MCF 10A (cell line): ENCODE measurements at regions not wholly inside any gene's neighbourhood (a gene's known extent, or its start where the extent isn't known, plus 50 kb on each side); places are given as distances from the start of the nearest gene placed in this dataset.

Source experiments
- BruUV-seq: library from RNA; stranded (reverse); fragments of 400-500 nt; replicated peaks from 2 replicates; lab custom pipeline; 2021; lab: Mats Ljungman, UMichigan
- CTCF ChIA-PET: fragments of 300-600 bp; sonication (Branson Sonifier 250); formaldehyde crosslinking; extraction: SDS; loops from one replicate; lab custom pipeline; 2021; ENCODE audit warnings: antibody characterized with exemption, inconsistent platforms; lab: Yijun Ruan, JAX
- POLR2A ChIA-PET: fragments of 300-600, 350-650 bp; sonication (Branson Sonifier 250); formaldehyde crosslinking; extraction: SDS; loops from one replicate; lab custom pipeline; 2020; ENCODE audit warnings: antibody characterized with exemption, inconsistent platforms; lab: Yijun Ruan, JAX
- DNase-seq: peaks from one replicate; pipeline ENCODE4 v3.0.0-alpha.2; 2018; ENCODE audit not compliant: unreplicated experiment
- H3K27ac Mint-ChIP-seq: one replicate; pipeline ENCODE4 v1.8.0; 2022; ENCODE audit warnings: mild to moderate bottlenecking, low read depth, mixed read lengths; ENCODE audit not compliant: unreplicated experiment
- H3K27me3 Mint-ChIP-seq: one replicate; pipeline ENCODE4 v1.8.0; 2022; ENCODE audit warnings: mixed read lengths; ENCODE audit not compliant: insufficient read depth, unreplicated experiment
- H3K36me3 Mint-ChIP-seq: one replicate; pipeline ENCODE4 v1.8.0; 2022; ENCODE audit warnings: mild to moderate bottlenecking, moderate library complexity, mixed read lengths; ENCODE audit not compliant: insufficient read depth, unreplicated experiment
- H3K4me1 Mint-ChIP-seq: one replicate; pipeline ENCODE4 v1.8.0; 2022; ENCODE audit warnings: mixed read lengths; ENCODE audit not compliant: insufficient read depth, unreplicated experiment
- H3K4me3 Mint-ChIP-seq: one replicate; pipeline ENCODE4 v1.8.0; 2022; ENCODE audit warnings: mild to moderate bottlenecking, moderate library complexity, mixed read lengths; ENCODE audit not compliant: unreplicated experiment
- H3K9me3 Mint-ChIP-seq: one replicate; pipeline ENCODE4 v1.8.0; 2022; ENCODE audit warnings: mixed read lengths; ENCODE audit not compliant: unreplicated experiment
- CTCF ChIP-seq: fragments of 200-600 bp; IDR thresholded peaks from one replicate; pipeline ENCODE4 v1.8.0; 2022; ENCODE audit warnings: antibody characterized with exemption, mild to moderate bottlenecking; ENCODE audit not compliant: unreplicated experiment
- intact Hi-C: fragments of 100-400 bp; cut with micrococcal nuclease; formaldehyde crosslinking; loops from 2 replicates; pipeline ENCODE4 v1.14.1; 2022

- H3K9me3 Mint-ChIP-seq, result peaks cover 11% of the 10 kb centered on the region
- no peaks in the 10 kb centered on the region for H3K27me3 Mint-ChIP-seq
- no peak overlapping the region for H3K27ac Mint-ChIP-seq
- intact Hi-C loops, result loop anchor here (10.0 kb wide), 1 partner anchor 165 kb away; no protein-coding TSS in a partner anchor
- no peak for TF ChIP-seq CTCF
- DNase-seq, result no peak
- H3K4me1 Mint-ChIP-seq, result no peaks in the 10 kb centered on the region
- H3K36me3 Mint-ChIP-seq, result no peaks in the 10 kb centered on the region
- CTCF ChIA-PET, result no interaction called here
- BruUV-seq, result no TSS peak
- H3K4me3 Mint-ChIP-seq, result no peak overlapping the region
- POLR2A ChIA-PET, result no interaction called here
These were observed 125.8 kb upstream of the PALMD start for GRCh38 chr1:99520121-99520520.

- no peak for DNase-seq
- intact Hi-C loops, result loop anchor here (10.0 kb wide), 1 partner anchor 159 kb away; no protein-coding TSS in a partner anchor
- H3K4me1 Mint-ChIP-seq, result no peaks in the 10 kb centered on the region
- no peak overlapping the region for H3K27ac Mint-ChIP-seq
- CTCF ChIA-PET, result interaction anchor here (0.6 to 3.0 kb wide), 11 partner anchors 16 to 343 kb away, joined by 3 to 35 read pairs (median 5); no protein-coding TSS in a partner anchor
- H3K36me3 Mint-ChIP-seq, result no peaks in the 10 kb centered on the region
- no peaks in the 10 kb centered on the region for H3K9me3 Mint-ChIP-seq
- no peak overlapping the region for H3K4me3 Mint-ChIP-seq
- POLR2A ChIA-PET, result interaction anchor here (0.6 kb wide), 1 partner anchor 730 kb away, joined by 3 read pairs; no protein-coding TSS in a partner anchor
- no TSS peak for BruUV-seq
- H3K27me3 Mint-ChIP-seq, result no peaks in the 10 kb centered on the region
- no peak for TF ChIP-seq CTCF
These were observed 120.6 kb upstream of the PALMD start for GRCh38 chr1:99525331-99525730.

DNA sequence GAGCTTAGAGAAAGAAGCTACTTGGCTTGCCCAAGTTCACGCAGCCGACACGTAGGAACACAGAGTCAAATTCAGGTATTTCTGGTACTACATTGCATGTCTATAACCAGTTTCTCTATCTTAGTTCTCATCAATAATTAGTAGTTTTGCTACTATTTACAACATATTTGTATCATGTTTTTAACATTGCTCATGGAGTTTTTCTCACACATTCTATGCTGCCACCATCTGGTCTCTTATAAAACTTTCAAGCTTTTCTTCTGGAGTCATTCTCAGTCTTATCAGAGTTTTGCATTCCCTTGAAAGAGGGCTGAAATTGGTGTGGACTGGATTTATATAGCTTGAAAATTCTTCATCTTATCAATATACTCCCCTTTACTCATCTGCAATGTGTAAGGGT lies 118.8 kb upstream of the PALMD start:
- DNase-seq, result peak; percentile 21
- peak; percentile 30 for TF ChIP-seq CTCF
- Mint-ChIP-seq H3K4me1 (no peaks in the 10 kb centered on the region), H3K36me3 (no peaks in the 10 kb centered on the region), H3K9me3 (no peaks in the 10 kb centered on the region), H3K4me3 (no peak overlapping the region), H3K27me3 (no peaks in the 10 kb centered on the region), H3K27ac (no peak overlapping the region)
- BruUV-seq, result no TSS peak
- CTCF ChIA-PET, result interaction anchor here (0.7 to 3.0 kb wide), 29 partner anchors 9 to 777 kb away, joined by 3 to 35 read pairs (median 4); partner anchors contain the start of gene PALMD
- POLR2A ChIA-PET, result interaction anchor here (0.6 to 1.2 kb wide), 3 partner anchors 53 to 346 kb away, joined by 3 read pairs; no protein-coding TSS in a partner anchor
- intact Hi-C loops, result loop anchor here (1.0 to 10.0 kb wide), 2 partner anchors 158 to 347 kb away; no protein-coding TSS in a partner anchor

GRCh38 chr1:99527545-99527944 lies 118.4 kb upstream of the PALMD start:
- ChIA-PET POLR2A (interaction anchor here (1.1 kb wide), 1 partner anchor 53 kb away, joined by 3 read pairs; no protein-coding TSS in a partner anchor), CTCF (interaction anchor here (0.7 to 3.0 kb wide), 24 partner anchors 9 to 734 kb away, joined by 3 to 35 read pairs (median 4); partner anchors contain the start of gene PALMD)
- H3K36me3 Mint-ChIP-seq, result no peaks in the 10 kb centered on the region
- TF ChIP-seq CTCF, result no peak
- intact Hi-C loops, result loop anchor here (1.0 to 10.0 kb wide), 2 partner anchors 157 to 347 kb away; no protein-coding TSS in a partner anchor
- no peak for DNase-seq
- BruUV-seq, result no TSS peak
- H3K27me3 Mint-ChIP-seq, result no peaks in the 10 kb centered on the region
- no peaks in the 10 kb centered on the region for H3K4me1 Mint-ChIP-seq
- no peak overlapping the region for H3K27ac Mint-ChIP-seq
- H3K9me3 Mint-ChIP-seq, result no peaks in the 10 kb centered on the region
- no peak overlapping the region for H3K4me3 Mint-ChIP-seq
